ENCODE measurements at regions not wholly inside any gene's neighbourhood (a gene's known extent, or its start where the extent isn't known, plus 50 kb on each side); places are given as distances from the start of the nearest gene placed in this dataset.

DNA sequence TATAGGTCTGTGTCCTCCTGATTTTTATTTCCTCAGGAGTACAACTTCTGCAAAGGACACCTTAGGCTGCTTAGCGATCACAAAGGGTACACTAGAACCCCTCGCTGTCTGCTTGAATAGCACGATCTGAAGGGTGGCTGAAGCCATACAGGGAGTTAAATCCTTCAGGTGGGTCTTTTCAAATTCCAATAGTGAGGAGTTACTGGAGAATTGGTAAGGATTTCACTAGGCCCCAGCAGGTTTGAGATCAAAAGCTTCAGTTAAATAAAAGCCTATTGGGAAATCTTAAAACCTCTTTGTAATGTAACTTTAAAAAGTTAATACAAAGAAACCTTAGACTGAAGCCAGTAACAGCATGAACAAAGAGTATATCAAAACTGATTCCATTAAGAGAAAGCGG, 613.1 kb downstream of the ZEB2 start:
- no peak for DNase-seq

DNA sequence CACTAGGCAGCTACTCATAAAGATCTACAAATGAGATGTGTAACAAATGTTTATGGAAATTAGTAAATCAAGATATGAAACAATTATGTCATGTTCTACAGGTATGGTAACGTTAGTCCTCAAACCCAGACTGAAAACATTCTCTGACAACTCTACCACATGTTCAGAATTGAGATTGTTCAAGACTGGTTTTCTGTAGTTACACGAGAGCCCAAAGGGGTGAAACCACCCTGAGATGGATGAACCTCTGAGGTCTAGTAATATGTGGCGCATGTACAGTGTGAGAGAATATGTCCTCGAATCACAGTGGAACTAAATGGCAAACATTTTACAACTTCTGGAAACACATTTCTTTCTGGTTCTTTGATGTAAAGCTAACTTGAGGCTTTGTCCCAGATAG, 614.3 kb downstream of the ZEB2 start:
- DNase-seq = no peak

- DNase-seq = no peak
Observed at GRCh38 chr2:143903172-143903856, 616.6 kb downstream of the ZEB2 start.

GRCh38 chr2:143901185-143901842, 618.6 kb downstream of the ZEB2 start:
- no peak for DNase-seq

GRCh38 chr2:143899987-143900386, 619.9 kb downstream of the ZEB2 start:
- DNase-seq = no peak

DNA sequence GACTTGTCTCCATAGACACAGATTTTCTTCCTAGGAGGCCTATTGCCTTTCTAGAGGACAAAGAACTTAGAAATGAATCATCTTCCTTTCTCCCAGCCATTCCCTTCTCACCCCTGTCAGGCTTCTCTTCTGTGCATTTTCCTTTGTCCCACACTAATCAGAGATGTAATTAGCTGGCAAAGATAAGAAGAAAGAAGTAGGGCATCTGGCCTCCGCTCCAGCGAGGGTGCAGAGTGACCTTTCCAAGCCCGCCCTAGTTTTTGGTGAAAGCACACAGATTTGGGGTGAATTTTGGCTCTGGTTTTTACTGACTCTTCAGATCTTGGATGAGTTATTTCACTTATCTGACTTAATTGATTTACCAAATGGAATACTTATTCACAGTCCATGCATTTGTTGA, 626.5 kb downstream of the ZEB2 start:
- DNase-seq = no peak

DNA sequence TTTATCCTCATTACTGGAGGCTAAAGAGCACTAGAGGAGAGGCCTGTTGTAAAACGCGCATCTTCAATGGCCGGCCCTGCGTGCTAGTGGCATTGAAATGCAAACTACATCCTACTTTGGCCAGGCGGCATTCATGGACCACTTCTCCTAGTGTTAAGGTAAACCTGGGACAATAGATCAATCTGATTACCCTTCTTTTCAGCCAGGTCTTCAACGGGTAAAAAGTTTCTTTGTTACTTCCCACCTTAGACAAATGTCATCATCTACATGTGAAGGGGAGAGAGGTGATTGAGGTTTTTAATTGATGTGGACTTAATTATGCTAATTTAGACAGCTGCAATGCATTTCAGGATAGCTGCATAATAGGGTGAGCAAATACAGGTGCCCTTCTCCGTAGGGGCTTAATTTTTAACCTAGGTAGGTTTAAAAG, 628.0 kb downstream of the ZEB2 start:
- peak in 2 of 3 experiments; percentile 30 to 64 for DNase-seq

- DNase-seq = no peak
Observed at GRCh38 chr2:143890798-143891197, 629.1 kb downstream of the ZEB2 start.

DNA sequence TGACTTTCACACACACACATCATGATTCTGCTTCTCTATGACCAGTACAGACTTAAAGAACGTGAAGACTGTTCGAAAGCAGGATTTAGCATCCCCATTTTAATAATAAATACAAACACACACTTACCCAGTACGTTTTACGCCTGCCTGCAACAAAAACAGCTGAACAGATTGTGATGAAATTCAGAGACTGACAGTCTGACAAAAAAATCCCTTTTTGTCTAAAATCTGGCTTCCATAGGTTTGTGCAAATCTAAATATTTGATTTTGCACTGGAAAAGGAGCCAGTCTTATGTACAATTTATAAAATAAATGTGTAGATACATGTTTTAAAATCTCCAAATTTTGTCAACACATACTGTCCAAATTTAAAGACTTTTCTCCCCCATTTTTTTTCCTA, 630.7 kb downstream of the ZEB2 start:
- no peak for DNase-seq

GRCh38 chr2:143885461-143885860, 634.5 kb downstream of the ZEB2 start:
- no peak for DNase-seq

DNA sequence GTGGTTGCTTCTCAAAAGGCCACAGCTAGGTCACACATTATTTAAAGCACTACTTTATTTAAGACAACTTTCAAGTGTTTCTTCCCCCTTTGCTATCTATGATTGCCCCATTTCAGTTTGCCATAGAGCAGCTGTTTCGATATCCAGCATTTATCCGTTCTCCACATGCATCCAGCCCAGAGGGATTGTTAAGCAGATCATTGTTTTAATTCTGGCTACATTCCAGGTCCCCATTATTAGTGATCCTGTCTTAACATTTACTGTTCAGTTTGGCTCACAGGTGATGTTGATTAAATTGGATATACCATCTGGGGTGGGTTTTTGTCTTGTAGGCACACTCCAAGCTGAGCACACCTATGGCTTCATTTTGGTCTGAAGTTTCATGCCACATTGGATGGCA, 638.7 kb downstream of the ZEB2 start:
- peak in 2 of 3 experiments; percentile 33 to 81 for DNase-seq

DNA sequence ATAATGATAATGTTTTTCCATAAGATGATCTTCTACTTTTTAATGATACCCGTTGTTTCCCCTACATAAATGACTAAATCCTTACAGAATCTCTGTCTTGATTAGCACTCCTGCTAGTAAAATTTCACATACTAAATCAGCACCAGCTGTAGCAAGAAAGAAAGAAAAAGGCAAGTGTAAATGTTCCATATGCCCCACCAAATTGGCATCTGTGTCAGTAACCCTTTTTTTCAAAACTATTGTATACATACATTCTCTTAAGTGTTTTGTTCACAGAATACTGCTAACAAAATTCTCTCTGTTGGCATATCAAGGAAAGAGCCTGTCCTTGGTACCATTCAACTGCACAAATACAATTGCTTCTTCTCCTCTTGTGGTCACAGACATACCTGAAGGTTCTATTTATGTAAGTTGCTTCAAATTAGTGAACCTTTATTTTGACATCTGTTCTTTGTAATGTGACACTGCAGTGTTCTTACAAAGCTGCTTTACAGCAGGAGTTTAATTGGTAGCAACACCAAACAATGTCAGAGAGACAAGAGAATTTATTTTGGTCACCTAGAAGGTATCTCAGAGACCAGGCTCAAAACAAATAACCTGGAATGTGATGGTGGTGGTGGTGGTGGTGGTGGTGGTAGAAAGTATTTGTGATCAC, 641.9 kb downstream of the ZEB2 start:
- peak in 2 of 3 experiments; percentile 31 to 40 for DNase-seq

DNA sequence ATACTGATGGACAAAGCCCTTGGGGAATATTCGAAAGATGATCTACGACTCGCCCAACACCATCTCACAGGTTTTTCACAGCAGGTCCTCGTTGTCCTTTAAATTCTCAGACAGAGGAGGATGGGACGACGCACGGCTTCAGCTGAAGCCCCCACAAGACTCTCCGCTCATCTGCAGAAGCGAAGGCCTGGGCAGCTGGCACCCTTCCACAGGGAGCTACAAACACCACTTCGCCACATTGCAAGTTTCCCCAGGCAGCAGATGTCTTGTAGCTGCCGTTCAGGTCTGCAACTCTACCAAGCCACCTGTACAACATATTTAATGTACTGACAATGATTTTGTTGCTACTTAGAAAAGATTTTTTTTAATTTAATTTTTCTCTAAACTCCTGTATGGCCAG, 642.9 kb downstream of the ZEB2 start:
- DNase-seq = no peak

DNA sequence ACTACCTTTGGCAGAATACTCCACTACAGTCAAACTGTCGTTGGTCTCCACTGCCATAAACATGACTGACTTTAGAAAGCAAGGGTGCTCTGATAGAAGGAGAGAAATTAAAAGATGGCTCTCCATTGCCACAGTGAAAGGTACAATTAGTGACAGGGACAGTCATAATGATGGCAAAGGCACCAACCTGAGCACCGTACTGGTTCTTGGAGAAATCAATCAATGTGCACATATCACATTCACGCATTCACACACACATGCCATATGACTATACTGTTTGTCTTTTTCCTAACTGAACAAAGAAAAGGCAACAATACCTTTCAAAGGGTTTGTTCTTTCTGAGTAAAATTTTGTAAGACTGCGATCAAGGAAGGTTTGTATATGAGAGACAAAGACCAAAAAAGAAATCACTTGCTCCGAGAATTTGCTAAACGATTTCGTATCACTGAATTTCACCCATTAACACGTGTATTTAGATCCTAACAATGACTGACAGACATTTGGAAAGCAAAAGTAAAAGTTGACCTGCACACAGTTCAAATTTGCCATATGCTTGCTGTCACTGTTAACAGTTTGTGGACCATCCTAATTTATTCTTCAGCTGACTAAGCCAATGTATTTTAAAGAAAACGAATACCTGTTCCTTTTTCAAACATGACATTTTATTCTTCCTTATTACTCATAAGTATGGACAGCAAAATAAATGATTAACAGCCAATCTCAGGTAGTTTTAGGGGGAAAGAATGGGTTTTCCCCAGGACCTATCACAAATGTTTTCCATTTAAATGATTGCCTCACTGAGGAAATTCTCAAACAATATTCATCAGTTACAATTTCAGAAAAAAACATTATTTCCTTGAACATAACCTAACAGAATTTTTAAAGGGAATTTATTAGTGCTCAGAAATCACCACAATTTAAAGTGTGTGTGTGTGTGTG, 644.4 kb downstream of the ZEB2 start:
- no peak for DNase-seq

GRCh38 chr2:143873886-143874285, 646.0 kb downstream of the ZEB2 start:
- no peak for DNase-seq

- DNase-seq = no peak
Observed at GRCh38 chr2:143870696-143871095, 649.2 kb downstream of the ZEB2 start.

GRCh38 chr2:143856978-143857377, 662.9 kb downstream of the ZEB2 start:
- DNase-seq = no peak

DNA sequence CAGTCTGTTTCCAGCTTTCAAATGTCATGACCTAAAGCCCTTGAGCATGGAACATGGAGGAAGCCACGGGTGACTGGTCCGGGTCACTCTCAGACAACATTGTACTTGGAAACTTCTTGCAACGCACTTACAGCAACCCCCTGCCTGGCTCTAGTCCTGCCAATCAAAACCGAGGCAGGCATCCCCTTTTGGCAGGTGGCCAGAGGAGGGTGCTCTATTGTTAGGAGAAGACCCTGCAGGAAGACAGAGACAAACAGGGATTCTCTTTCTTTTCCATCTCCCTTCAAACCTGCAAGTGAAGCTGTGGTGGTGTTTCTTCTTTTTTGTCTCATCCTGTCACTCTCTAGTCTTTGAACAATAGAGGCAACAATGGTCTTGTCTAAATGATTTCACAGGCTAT, 667.2 kb downstream of the ZEB2 start:
- DNase-seq = peak in 2 of 3 experiments; percentile 15 to 74

DNA sequence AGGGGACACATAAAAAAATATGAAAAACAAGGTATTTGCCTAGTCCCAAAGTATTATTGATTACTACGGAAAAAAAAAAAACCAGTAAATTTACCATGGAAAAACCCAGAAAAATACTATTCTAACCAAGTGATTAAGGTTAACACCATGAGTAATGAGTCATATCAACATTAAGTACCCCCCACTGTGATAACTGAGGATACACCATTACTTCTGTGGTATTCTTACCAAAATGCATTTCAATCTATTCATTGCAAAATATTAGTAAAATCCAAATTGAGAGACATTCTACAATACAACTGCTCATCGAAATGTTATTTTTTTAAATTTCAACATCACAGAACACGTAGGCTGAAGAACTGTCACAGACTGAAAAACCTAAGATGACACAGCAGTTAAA, 669.8 kb downstream of the ZEB2 start:
- DNase-seq = peak in 1 of 3 experiments; percentile 3

DNA sequence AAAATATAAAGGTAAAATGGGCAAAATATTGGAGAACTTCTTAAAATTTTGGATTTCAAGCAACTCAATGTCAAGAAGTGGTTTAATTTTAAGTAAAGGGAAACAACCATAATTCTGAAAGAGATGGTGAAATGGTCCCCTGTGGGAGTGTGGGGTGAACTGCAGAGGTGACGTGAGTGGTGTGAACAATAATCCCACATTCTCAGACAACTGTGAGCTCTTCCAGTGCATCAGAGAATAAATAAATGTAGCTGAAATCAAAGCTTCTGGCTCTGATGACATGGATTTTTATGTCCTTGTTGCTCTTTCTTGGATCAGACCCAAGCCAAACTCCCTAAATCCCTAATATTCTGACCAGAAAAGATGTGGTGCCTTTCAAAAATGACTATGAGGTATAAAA, 672.7 kb downstream of the ZEB2 start:
- DNase-seq = no peak

DNA sequence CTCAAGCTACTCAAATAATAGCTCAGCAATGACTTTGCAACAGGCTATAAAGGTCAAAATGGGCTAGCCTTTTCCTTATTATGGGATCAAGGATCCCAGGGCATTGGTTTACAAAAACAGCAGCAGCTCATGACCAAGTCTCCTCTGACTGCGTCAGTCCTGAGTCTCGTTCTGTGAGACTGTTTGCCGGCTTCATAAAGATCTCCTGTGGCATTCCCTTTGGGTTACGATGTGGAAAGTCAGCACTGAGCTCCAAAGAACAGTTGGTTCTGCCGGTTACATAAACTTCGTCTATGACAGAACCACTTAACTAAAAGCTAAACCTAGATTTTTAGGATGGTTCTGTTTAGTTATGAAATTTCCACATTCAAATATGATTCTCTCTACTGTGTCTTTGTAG, 674.9 kb downstream of the ZEB2 start:
- DNase-seq = no peak

DNA sequence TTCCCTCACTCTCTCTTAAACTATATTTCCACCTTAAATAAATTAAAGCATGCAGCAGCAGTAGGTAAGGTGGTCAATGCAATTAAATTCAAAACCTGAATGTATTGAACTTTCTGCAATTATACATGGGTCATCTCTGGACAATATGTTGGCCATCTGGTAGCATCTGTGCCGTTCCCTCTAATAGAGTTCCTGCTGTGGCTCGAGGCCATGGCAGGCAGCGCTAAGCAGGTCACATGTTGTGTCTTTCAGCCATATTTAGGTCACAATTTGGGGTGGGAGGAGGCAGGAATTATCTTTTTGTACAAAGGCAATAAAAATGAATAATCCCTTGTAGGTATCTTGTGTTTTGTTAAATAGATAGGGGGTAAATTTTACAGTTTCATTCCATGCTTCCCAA, 676.2 kb downstream of the ZEB2 start:
- DNase-seq = no peak

- DNase-seq = no peak
Observed at GRCh38 chr2:143842836-143843235, 677.1 kb downstream of the ZEB2 start.
